Gastrocnemius medialis (tissue), 4 donors: ENCODE measurements at regions not wholly inside any gene's neighbourhood (a gene's known extent, or its start where the extent isn't known, plus 50 kb on each side); places are given as distances from the start of the nearest gene placed in this dataset.

Experiments
- ATAC-seq, 2 donors: fragments of 150-250 bp; one replicate each; pipeline ENCODE4 v1.9.1; 2016
- DNase-seq, 2 donors: peaks; one replicate each; pipeline ENCODE4 v3.0.0-alpha.2; 2019
- H3K27ac ChIP-seq, 4 donors: fragments of 200-600 bp; sonication (generic); 1 replicate in 1 of 4; 2 replicates in 3 of 4; pipeline ENCODE4 v1.5.1; 2016 to 2018; ENCODE audit warnings: mild to moderate bottlenecking in 2 of 4, moderate library complexity in 1 of 4
- H3K27me3 ChIP-seq, 3 donors: fragments of 200-600 bp; sonication (generic) in 2 of 3; 1 replicate in 1 of 3; 2 replicates in 2 of 3; pipeline versions ENCODE4 v1.5.1 to v1.6.0; 2016 to 2019; ENCODE audit warnings: mild to moderate bottlenecking in 1 of 3, moderate library complexity in 1 of 3
- H3K36me3 ChIP-seq, 2 donors: fragments of 200-600 bp; sonication (generic) in 1 of 2; one replicate each; pipeline ENCODE4 v1.5.1; 2017 to 2018
- H3K4me1 ChIP-seq, 2 donors: fragments of 200-600 bp; sonication (generic) in 1 of 2; one replicate each; pipeline ENCODE4 v1.5.1; 2016 to 2017; ENCODE audit warnings: mild to moderate bottlenecking in 2 of 2
- H3K4me3 ChIP-seq, 4 donors: fragments of 200-600 bp; sonication (generic) in 3 of 4; 1 replicate in 1 of 4; 2 replicates in 3 of 4; pipeline ENCODE4 v1.5.1; 2016 to 2019; ENCODE audit warnings: mild to moderate bottlenecking in 2 of 4
- H3K9me3 ChIP-seq, 3 donors: fragments of 200-600 bp; sonication (generic) in 2 of 3; 1 replicate in 1 of 3; 2 replicates in 2 of 3; pipeline ENCODE4 v1.5.1; 2016 to 2019
- CTCF ChIP-seq, 5 experiments: fragments of 450-650 bp in 3 of 5; fragments of 200-600 bp in 2 of 5; sonication (generic) in 2 of 5; IDR thresholded peaks in 4 of 5; conservative IDR thresholded peaks in 1 of 5; 1 replicate in 4 of 5; 2 replicates in 1 of 5; pipeline ENCODE4 v1.5.1; 2016 to 2019; ENCODE audit warnings: antibody characterized with exemption in 5 of 5, mild to moderate bottlenecking in 3 of 5, moderate library complexity in 3 of 5
- POLR2A ChIP-seq, 2 donors: fragments of 450-650 bp; IDR thresholded peaks; one replicate each; pipeline ENCODE4 v1.6.1; 2017; ENCODE audit warnings: antibody characterized with exemption in 2 of 2, mild to moderate bottlenecking in 2 of 2, moderate library complexity in 2 of 2
- in situ Hi-C, 4 donors: fragments of 200-750 bp; cut with MboI; loops; one replicate each; pipeline versions ENCODE4 v1.15.0 to v1.8.0; 2017; ENCODE audit warnings: low sequenced_read_pairs in 4 of 4
- intact Hi-C: fragments of 100-400 bp; cut with DNase I; formaldehyde crosslinking; loops from one replicate; pipeline ENCODE4 v1.15.1; 2023; ENCODE audit warnings: low total_unique reads

- peaks cover 13 to 16% of the 10 kb centered on the region in 2 donors for H3K4me1 ChIP-seq
- DNase-seq (peak; percentile 8 to 21), ATAC-seq (peak; percentile 89 to 92)
- no peaks in the 10 kb centered on the region for H3K9me3 ChIP-seq
- H3K27me3 ChIP-seq = no peaks in the 10 kb centered on the region
- in situ Hi-C loops = no loop called here
- peak overlapping the region in 2 of 4 donors; percentile 0 to 25 for H3K27ac ChIP-seq
- TF ChIP-seq CTCF (IDR thresholded peaks at IDR 0.05 in 4 of 5, conservative IDR thresholded peaks at IDR 0.05 in 1 of 5) (no peak), POLR2A (IDR thresholded peaks at IDR 0.05) (no peak)
- H3K4me3 ChIP-seq = no peak overlapping the region
- H3K36me3 ChIP-seq = no peaks in the 10 kb centered on the region
- intact Hi-C loops = no loop called here
Observed at GRCh38 chr5:68652534-68652965, 437.0 kb downstream of the PIK3R1 start.

DNA sequence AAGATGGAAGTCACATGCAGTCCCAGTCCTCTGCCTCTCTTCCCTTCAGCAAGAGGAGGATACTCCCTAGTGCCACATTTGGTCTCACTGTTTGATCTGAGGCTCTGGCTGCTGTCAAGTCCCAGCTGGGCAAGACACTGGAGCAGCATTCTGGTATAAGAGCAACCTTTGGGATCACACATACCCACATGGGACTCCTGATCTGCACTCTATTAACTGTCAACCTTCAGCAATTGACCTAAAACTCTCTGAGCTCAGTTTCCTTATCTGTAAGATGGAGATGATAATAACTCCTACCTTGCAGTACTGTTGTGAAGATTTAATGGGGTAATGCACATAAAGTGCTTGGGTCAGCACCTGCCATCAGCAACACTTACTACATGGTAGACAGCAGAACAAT lies 437.9 kb downstream of the PIK3R1 start:
- in situ Hi-C loops (no loop called here), intact Hi-C loops (no loop called here)
- Histone ChIP-seq H3K4me1 (peaks cover 13 to 16% of the 10 kb centered on the region in 2 donors), H3K27ac (no peak overlapping the region), H3K4me3 (no peak overlapping the region), H3K27me3 (no peaks in the 10 kb centered on the region), H3K9me3 (no peaks in the 10 kb centered on the region), H3K36me3 (no peaks in the 10 kb centered on the region)
- DNase-seq = no peak
- TF ChIP-seq POLR2A (IDR thresholded peaks at IDR 0.05) = no peak
- no peak for TF ChIP-seq CTCF (IDR thresholded peaks at IDR 0.05 in 4 of 5, conservative IDR thresholded peaks at IDR 0.05 in 1 of 5)
- ATAC-seq = no peak

DNA sequence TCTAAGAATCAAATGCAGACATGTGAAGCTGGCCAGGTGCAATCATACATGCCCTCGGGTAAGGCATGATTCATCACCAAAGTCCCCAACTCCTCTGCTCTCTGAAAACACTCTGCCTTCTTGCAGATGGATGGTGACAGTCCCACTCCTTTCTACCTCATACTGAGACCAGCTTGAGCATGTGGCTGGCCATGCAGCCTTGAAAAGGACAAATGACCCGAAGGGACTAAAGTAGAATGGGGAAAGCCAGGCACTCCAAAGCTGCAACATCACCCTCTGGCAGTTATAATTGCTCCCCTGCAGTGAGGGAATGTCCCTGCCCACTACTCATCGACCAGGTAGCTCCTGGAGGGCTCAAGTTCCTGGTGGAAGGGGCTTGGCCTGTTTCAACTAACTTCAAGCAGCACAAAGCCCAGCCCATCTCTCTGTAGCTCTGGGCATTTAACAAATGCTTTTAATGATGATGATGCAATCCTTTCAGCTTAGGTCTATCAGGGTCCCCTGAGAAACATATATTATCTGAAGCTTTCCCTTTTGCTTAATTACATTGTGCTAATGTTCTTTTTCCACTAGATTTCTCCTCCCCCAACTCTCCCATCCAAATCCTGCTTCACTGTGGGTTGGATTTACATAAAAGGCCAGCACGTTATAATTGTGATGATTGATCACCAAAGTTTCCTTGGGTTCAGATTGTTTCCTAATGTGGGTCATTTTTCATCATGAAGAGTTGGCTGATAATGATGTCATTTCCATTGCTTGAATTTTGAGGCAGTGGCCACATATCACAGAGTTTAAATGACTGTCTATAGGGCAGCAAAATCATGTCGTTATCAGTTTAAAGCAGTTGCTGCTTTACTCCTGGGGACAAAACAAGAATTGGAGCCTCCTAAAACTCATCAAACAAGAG lies 436.5 kb upstream of the SLC30A5 start:
- intact Hi-C loops = no loop called here
- no peak for ATAC-seq
- Histone ChIP-seq H3K36me3 (no peaks in the 10 kb centered on the region), H3K9me3 (no peaks in the 10 kb centered on the region), H3K4me3 (no peak overlapping the region), H3K27ac (no peak overlapping the region), H3K27me3 (no peaks in the 10 kb centered on the region), H3K4me1 (peaks cover 11 to 13% of the 10 kb centered on the region in 2 donors)
- DNase-seq = no peak
- TF ChIP-seq POLR2A (IDR thresholded peaks at IDR 0.05) (no peak), CTCF (IDR thresholded peaks at IDR 0.05 in 4 of 5, conservative IDR thresholded peaks at IDR 0.05 in 1 of 5) (no peak)
- in situ Hi-C loops = no loop called here

DNA sequence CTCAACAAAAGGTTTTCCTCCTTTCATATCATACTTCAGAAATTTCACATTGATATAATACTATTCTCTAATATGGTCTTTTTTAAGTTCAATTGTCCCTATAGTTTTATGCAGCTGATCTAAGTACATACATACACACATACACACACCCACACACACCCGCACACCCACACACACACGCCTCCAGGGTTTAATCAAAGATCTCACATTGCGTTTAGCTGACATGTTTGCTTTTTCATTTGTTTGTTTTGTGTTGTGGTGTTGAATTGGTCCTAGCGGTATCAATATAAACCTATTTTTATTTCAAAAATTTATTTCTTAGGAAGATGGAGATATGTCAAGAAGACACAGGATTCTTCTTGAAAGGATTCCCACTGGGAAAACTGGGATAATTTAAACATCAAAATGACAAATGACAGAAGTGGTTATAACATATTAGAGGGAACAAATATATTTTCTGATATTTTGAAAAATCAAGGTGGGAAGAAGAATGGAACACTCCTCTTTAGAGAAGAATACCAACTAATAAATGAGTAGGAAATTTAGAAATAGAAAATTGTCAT lies 434.9 kb upstream of the SLC30A5 start:
- DNase-seq (no peak), ATAC-seq (no peak)
- H3K4me3 ChIP-seq = no peak overlapping the region
- intact Hi-C loops = no loop called here
- no peaks in the 10 kb centered on the region for H3K9me3 ChIP-seq
- H3K27me3 ChIP-seq = no peaks in the 10 kb centered on the region
- H3K4me1 ChIP-seq = no peaks in the 10 kb centered on the region
- no peaks in the 10 kb centered on the region for H3K36me3 ChIP-seq
- no peak for TF ChIP-seq POLR2A (IDR thresholded peaks at IDR 0.05)
- TF ChIP-seq CTCF (IDR thresholded peaks at IDR 0.05 in 4 of 5, conservative IDR thresholded peaks at IDR 0.05 in 1 of 5) = no peak
- in situ Hi-C loops = no loop called here
- no peak overlapping the region for H3K27ac ChIP-seq
